HCT116 (cell line): ENCODE measurements at regions not wholly inside any gene's neighbourhood (a gene's known extent, or its start where the extent isn't known, plus 50 kb on each side); places are given as distances from the start of the nearest gene placed in this dataset.

ENCODE experiments used
- ATAC-seq: fragments of 200-7000 bp; cut with Tn5 transposase; 2 replicates; pipeline ENCODE4 v1.9.1; 2020; ENCODE audit warnings: mild to moderate bottlenecking, moderate library complexity
- BruUV-seq: library from RNA; stranded (reverse); fragments of 400-500 nt; replicated peaks from 2 replicates; lab custom pipeline; 2021; lab: Mats Ljungman, UMichigan
- CTCF ChIA-PET: fragments of 300-600 bp; sonication (Branson Sonifier 250); formaldehyde crosslinking; loops from one replicate; lab custom pipeline; 2021; ENCODE audit warnings: antibody characterized with exemption; lab: Charles Lee
- POLR2A ChIA-PET: fragments of 300-600, 350-600 bp; sonication (Branson Sonifier 250); formaldehyde crosslinking; loops from one replicate; lab custom pipeline; 2021; ENCODE audit warnings: antibody characterized with exemption; lab: Charles Lee
- RAD21 ChIA-PET, 2 experiments: fragments of 300-600 bp; sonication (Branson Sonifier 250); formaldehyde crosslinking; loops; one replicate each; lab custom pipeline; 2023; ENCODE audit warnings: low total read pairs in 2 of 2; ENCODE audit not compliant: uncharacterized antibody in 2 of 2, unreplicated experiment in 2 of 2, low non-redundant PET in 1 of 2; lab: Charles Lee
- DNase-seq: peaks from one replicate; pipeline ENCODE4 v3.0.0-alpha.2; 2010; ENCODE audit warnings: low read depth, low spot score
- H2AFZ ChIP-seq: fragments of 200-600 bp; shearing (Covaris generic), sonication (generic); 2 replicates; pipeline ENCODE4 v1.6.1; 2017; ENCODE audit warnings: low read depth, mixed run types, mixed read lengths, antibody characterized with exemption, low read length; ENCODE audit not compliant: poor library complexity, severe bottlenecking
- H3K27ac ChIP-seq: 2 replicates; pipeline ENCODE4 v1.5.1; 2012; ENCODE audit warnings: low read depth, low read length
- H3K27me3 ChIP-seq: fragments of 200-600 bp; sonication (generic); 2 replicates; pipeline ENCODE4 v1.6.1; 2016; ENCODE audit warnings: mixed run types, low read length, mixed read lengths; ENCODE audit not compliant: insufficient read depth
- H3K36me3 ChIP-seq, 2 experiments: fragments of 200-500 bp in 1 of 2; fragments of 200-600 bp in 1 of 2; sonication (Bioruptor generic) in 1 of 2; sonication (generic) in 1 of 2; 2 replicates each; pipeline versions ENCODE4 v1.5.1 to v1.6.1; 2014 to 2016; ENCODE audit warnings: low read length in 2 of 2, inconsistent platforms in 1 of 2, mixed read lengths in 1 of 2, mixed run types in 1 of 2; ENCODE audit not compliant: insufficient read depth in 2 of 2, control insufficient read depth in 1 of 2
- H3K4me1 ChIP-seq, 2 experiments: fragments of 200-600 bp in 1 of 2; sonication (generic) in 1 of 2; 2 replicates each; pipeline versions ENCODE4 v1.5.1 to v1.6.1; 2012 to 2017; ENCODE audit warnings: low read length in 2 of 2, inconsistent platforms in 1 of 2, mild to moderate bottlenecking in 1 of 2, mixed read lengths in 1 of 2, mixed run types in 1 of 2, moderate library complexity in 1 of 2; ENCODE audit not compliant: insufficient read depth in 2 of 2, control insufficient read depth in 1 of 2
- H3K4me2 ChIP-seq: fragments of 200-600 bp; sonication (generic); 2 replicates; pipeline ENCODE4 v1.6.1; 2017; ENCODE audit warnings: mixed run types, low read length, mixed read lengths
- H3K4me3 ChIP-seq, 2 experiments: fragments of 200-600 bp in 1 of 2; sonication (generic) in 1 of 2; replicated peaks in 1 of 2; 2 replicates each; pipeline ENCODE4 v1.5.1; 2011 to 2016; ENCODE audit warnings: low read length in 2 of 2, control low read depth in 1 of 2, low read depth in 1 of 2, mild to moderate bottlenecking in 1 of 2, mixed read lengths in 1 of 2, mixed run types in 1 of 2
- H3K79me2 ChIP-seq: fragments of 200-600 bp; sonication (generic); 2 replicates; pipeline ENCODE4 v1.6.1; 2017; ENCODE audit warnings: mild to moderate bottlenecking, mixed run types, low read length, moderate library complexity, mixed read lengths; ENCODE audit not compliant: insufficient read depth
- H3K9ac ChIP-seq: fragments of 200-600 bp; sonication (generic); 2 replicates; pipeline ENCODE4 v1.6.1; 2016; ENCODE audit warnings: low read length, mixed read lengths
- H3K9me2 ChIP-seq: fragments of 200-600 bp; sonication (generic), shearing (Covaris generic); 2 replicates; pipeline ENCODE4 v1.6.1; 2017; ENCODE audit warnings: mixed run types, mild to moderate bottlenecking, moderate library complexity; ENCODE audit not compliant: insufficient read depth
- H3K9me3 ChIP-seq, 2 experiments: fragments of 200-500 bp in 1 of 2; fragments of 200-600 bp in 1 of 2; sonication (Bioruptor generic) in 1 of 2; sonication (generic) in 1 of 2; 2 replicates each; pipeline ENCODE4 v1.6.1; 2014 to 2017; ENCODE audit warnings: low read length in 2 of 2, mixed read lengths in 2 of 2, inconsistent platforms in 1 of 2, low read depth in 1 of 2, mild to moderate bottlenecking in 1 of 2, mixed run types in 1 of 2, moderate library complexity in 1 of 2; ENCODE audit not compliant: control insufficient read depth in 1 of 2, insufficient read depth in 1 of 2
- H4K20me1 ChIP-seq: fragments of 200-600 bp; sonication (generic), shearing (Covaris generic); 2 replicates; pipeline ENCODE4 v1.6.1; 2017; ENCODE audit warnings: mixed run types, mild to moderate bottlenecking, moderate library complexity; ENCODE audit not compliant: insufficient read depth
- CBX3 ChIP-seq: IDR thresholded peaks from 2 replicates; pipeline ENCODE4 v1.6.1; 2012; ENCODE audit warnings: low read depth
- CEBPB ChIP-seq: IDR thresholded peaks from 2 replicates; pipeline ENCODE4 v1.6.1; 2012; ENCODE audit warnings: low read depth
- EGR1 ChIP-seq: IDR thresholded peaks from 2 replicates; pipeline ENCODE4 v1.6.1; 2012; ENCODE audit warnings: low read depth
- ELF1 ChIP-seq: IDR thresholded peaks from 2 replicates; pipeline ENCODE4 v1.6.1; 2012; ENCODE audit warnings: low read depth, borderline replicate concordance
- EZH2 ChIP-seq: fragments of 200-600 bp; sonication (generic); IDR thresholded peaks from 2 replicates; pipeline ENCODE4 v1.6.1; 2017; ENCODE audit warnings: antibody characterized with exemption, mixed run types
- EZH2phosphoT487 ChIP-seq: fragments of 200-600 bp; IDR thresholded peaks from 2 replicates; pipeline ENCODE4 v1.6.1; 2018; ENCODE audit warnings: antibody characterized with exemption, borderline replicate concordance
- FOSL1 ChIP-seq: IDR thresholded peaks from 2 replicates; pipeline ENCODE4 v1.6.1; 2012; ENCODE audit warnings: low read depth
- POLR2A ChIP-seq: IDR thresholded peaks from 2 replicates; pipeline ENCODE4 v1.7.0; 2011; ENCODE audit warnings: borderline replicate concordance; ENCODE audit not compliant: insufficient read depth, insufficient read length; ENCODE audit errors: extremely low read depth
- RAD21 ChIP-seq: IDR thresholded peaks from 2 replicates; pipeline ENCODE4 v1.6.1; 2012; ENCODE audit warnings: low read depth, mild to moderate bottlenecking
- SP1 ChIP-seq: IDR thresholded peaks from 2 replicates; pipeline ENCODE4 v1.6.1; 2012; ENCODE audit warnings: low read depth
- SRF ChIP-seq: IDR thresholded peaks from 2 replicates; pipeline ENCODE4 v1.6.1; 2012; ENCODE audit warnings: low read depth
- TCF7L2 ChIP-seq: IDR thresholded peaks from 2 replicates; pipeline ENCODE4 v1.7.0; 2011; ENCODE audit warnings: borderline replicate concordance, inconsistent platforms; ENCODE audit not compliant: insufficient read depth, insufficient read length; ENCODE audit errors: extremely low read depth
- YY1 ChIP-seq: IDR thresholded peaks from 2 replicates; pipeline ENCODE4 v1.6.1; 2011; ENCODE audit warnings: low read length, low read depth, moderate library complexity, mild to moderate bottlenecking; ENCODE audit not compliant: insufficient replicate concordance; ENCODE audit errors: extremely low read depth
- ZFX ChIP-seq: fragments of 450-650 bp; IDR thresholded peaks from 2 replicates; pipeline ENCODE4 v1.6.1; 2017
- intact Hi-C: fragments of 100-400 bp; cut with micrococcal nuclease; formaldehyde crosslinking; loops from 2 replicates; pipeline ENCODE4 v1.10.0; 2022
- TF ChIP-seq, protein P1 (sequence below): IDR thresholded peaks from 2 replicates; pipeline ENCODE4 v1.6.1; 2012
- TF ChIP-seq, protein P2 (sequence below), 3 experiments: fragments of 200-600 bp in 1 of 3; sonication (generic) in 1 of 3; IDR thresholded peaks in 2 of 3; conservative IDR thresholded peaks in 1 of 3; 2 replicates each; pipeline ENCODE4 v1.5.1; 2012 to 2017; ENCODE audit warnings: low read depth in 2 of 3, low read length in 2 of 3, antibody characterized with exemption in 1 of 3, borderline replicate concordance in 1 of 3, control low read depth in 1 of 3, mild to moderate bottlenecking in 1 of 3, mixed read lengths in 1 of 3, mixed run types in 1 of 3, moderate library complexity in 1 of 3; ENCODE audit not compliant: insufficient read depth in 1 of 3
- TF ChIP-seq, protein P3 (sequence below): IDR thresholded peaks from 2 replicates; pipeline ENCODE4 v1.6.1; 2012; ENCODE audit warnings: low read depth
- TF ChIP-seq, protein P4 (sequence below): IDR thresholded peaks from 2 replicates; pipeline ENCODE4 v1.6.1; 2012
- TF ChIP-seq, protein P5 (sequence below): IDR thresholded peaks from 2 replicates; pipeline ENCODE4 v1.6.1; 2011; ENCODE audit warnings: mild to moderate bottlenecking, low read length, moderate library complexity; ENCODE audit not compliant: insufficient replicate concordance; ENCODE audit errors: extremely low read depth

DNA sequence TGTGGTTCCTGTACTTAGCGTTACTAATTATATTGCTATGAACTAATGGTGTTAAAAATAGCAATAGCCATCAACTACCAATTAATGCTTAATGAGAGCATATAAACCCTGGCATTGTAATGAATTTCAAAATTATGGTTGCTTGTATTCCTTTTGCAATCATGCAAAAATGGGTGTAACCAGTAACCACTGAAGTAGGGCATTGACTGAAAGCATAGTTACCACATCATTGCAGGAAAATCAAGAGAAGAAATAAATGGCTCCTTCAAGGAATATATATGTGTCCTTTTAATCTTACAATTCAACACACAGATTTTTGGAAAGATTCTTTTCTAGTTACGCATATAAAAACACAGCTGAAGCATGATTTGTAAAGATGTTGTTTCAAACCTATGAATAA is 328.3 kb upstream of the AGTR1 start:
- Histone ChIP-seq H3K9me3 (no peaks in the 10 kb centered on the region), H3K4me1 (no peaks in the 10 kb centered on the region), H3K36me3 (no peaks in the 10 kb centered on the region), H3K27ac (no peak overlapping the region), H2AFZ (no peak overlapping the region), H3K4me2 (no peak overlapping the region), H3K79me2 (no peaks in the 10 kb centered on the region), H3K27me3 (no peaks in the 10 kb centered on the region), H4K20me1 (no peaks in the 10 kb centered on the region), H3K9me2 (no peaks in the 10 kb centered on the region), H3K9ac (no peak overlapping the region), H3K4me3 (no peak overlapping the region)
- no TSS peak for BruUV-seq
- no peak for ATAC-seq
- no peak for DNase-seq
- CTCF ChIA-PET: no interaction called here
- RAD21 ChIA-PET: no interaction called here
- POLR2A ChIA-PET: no interaction called here
- intact Hi-C loops: loop anchor here (10.0 kb wide), 2 partner anchors 755 to 1555 kb away; no protein-coding TSS in a partner anchor
- TF ChIP-seq CBX3 (no peak), CEBPB (no peak), ZFX (no peak), EGR1 (no peak), EZH2phosphoT487 (no peak), FOSL1 (no peak), YY1 (no peak), RAD21 (no peak), POLR2A (no peak), TCF7L2 (no peak), SRF (no peak), EZH2 (no peak), SP1 (no peak), ELF1 (no peak)
- TF ChIP-seq, protein P1, sequence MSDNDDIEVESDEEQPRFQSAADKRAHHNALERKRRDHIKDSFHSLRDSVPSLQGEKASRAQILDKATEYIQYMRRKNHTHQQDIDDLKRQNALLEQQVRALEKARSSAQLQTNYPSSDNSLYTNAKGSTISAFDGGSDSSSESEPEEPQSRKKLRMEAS: no peak
- TF ChIP-seq, protein P2, sequence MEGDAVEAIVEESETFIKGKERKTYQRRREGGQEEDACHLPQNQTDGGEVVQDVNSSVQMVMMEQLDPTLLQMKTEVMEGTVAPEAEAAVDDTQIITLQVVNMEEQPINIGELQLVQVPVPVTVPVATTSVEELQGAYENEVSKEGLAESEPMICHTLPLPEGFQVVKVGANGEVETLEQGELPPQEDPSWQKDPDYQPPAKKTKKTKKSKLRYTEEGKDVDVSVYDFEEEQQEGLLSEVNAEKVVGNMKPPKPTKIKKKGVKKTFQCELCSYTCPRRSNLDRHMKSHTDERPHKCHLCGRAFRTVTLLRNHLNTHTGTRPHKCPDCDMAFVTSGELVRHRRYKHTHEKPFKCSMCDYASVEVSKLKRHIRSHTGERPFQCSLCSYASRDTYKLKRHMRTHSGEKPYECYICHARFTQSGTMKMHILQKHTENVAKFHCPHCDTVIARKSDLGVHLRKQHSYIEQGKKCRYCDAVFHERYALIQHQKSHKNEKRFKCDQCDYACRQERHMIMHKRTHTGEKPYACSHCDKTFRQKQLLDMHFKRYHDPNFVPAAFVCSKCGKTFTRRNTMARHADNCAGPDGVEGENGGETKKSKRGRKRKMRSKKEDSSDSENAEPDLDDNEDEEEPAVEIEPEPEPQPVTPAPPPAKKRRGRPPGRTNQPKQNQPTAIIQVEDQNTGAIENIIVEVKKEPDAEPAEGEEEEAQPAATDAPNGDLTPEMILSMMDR (IDR thresholded peaks at IDR 0.05 in 2 of 3, conservative IDR thresholded peaks at IDR 0.05 in 1 of 3; ENCODE audit: borderline replicate concordance in 1 of 3, insufficient read depth in 1 of 3, low read depth in 2 of 3, low read length in 2 of 3): no peak
- TF ChIP-seq, protein P3, sequence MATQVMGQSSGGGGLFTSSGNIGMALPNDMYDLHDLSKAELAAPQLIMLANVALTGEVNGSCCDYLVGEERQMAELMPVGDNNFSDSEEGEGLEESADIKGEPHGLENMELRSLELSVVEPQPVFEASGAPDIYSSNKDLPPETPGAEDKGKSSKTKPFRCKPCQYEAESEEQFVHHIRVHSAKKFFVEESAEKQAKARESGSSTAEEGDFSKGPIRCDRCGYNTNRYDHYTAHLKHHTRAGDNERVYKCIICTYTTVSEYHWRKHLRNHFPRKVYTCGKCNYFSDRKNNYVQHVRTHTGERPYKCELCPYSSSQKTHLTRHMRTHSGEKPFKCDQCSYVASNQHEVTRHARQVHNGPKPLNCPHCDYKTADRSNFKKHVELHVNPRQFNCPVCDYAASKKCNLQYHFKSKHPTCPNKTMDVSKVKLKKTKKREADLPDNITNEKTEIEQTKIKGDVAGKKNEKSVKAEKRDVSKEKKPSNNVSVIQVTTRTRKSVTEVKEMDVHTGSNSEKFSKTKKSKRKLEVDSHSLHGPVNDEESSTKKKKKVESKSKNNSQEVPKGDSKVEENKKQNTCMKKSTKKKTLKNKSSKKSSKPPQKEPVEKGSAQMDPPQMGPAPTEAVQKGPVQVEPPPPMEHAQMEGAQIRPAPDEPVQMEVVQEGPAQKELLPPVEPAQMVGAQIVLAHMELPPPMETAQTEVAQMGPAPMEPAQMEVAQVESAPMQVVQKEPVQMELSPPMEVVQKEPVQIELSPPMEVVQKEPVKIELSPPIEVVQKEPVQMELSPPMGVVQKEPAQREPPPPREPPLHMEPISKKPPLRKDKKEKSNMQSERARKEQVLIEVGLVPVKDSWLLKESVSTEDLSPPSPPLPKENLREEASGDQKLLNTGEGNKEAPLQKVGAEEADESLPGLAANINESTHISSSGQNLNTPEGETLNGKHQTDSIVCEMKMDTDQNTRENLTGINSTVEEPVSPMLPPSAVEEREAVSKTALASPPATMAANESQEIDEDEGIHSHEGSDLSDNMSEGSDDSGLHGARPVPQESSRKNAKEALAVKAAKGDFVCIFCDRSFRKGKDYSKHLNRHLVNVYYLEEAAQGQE: no peak
- TF ChIP-seq, protein P4, sequence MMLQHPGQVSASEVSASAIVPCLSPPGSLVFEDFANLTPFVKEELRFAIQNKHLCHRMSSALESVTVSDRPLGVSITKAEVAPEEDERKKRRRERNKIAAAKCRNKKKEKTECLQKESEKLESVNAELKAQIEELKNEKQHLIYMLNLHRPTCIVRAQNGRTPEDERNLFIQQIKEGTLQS: no peak
- TF ChIP-seq, protein P5, sequence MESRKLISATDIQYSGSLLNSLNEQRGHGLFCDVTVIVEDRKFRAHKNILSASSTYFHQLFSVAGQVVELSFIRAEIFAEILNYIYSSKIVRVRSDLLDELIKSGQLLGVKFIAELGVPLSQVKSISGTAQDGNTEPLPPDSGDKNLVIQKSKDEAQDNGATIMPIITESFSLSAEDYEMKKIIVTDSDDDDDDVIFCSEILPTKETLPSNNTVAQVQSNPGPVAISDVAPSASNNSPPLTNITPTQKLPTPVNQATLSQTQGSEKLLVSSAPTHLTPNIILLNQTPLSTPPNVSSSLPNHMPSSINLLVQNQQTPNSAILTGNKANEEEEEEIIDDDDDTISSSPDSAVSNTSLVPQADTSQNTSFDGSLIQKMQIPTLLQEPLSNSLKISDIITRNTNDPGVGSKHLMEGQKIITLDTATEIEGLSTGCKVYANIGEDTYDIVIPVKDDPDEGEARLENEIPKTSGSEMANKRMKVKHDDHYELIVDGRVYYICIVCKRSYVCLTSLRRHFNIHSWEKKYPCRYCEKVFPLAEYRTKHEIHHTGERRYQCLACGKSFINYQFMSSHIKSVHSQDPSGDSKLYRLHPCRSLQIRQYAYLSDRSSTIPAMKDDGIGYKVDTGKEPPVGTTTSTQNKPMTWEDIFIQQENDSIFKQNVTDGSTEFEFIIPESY: no peak
